HepG2 (cell line): ENCODE measurements at regions not wholly inside any gene's neighbourhood (a gene's known extent, or its start where the extent isn't known, plus 50 kb on each side); places are given as distances from the start of the nearest gene placed in this dataset.

ENCODE experiments used
- ATAC-seq: fragments of 200-7000 bp; cut with Tn5 transposase; 3 replicates; pipeline ENCODE4 v1.9.1; 2020; ENCODE audit warnings: mild to moderate bottlenecking, moderate library complexity
- BruUV-seq: library from RNA; stranded (reverse); fragments of 400-500 nt; replicated peaks from 2 replicates; lab custom pipeline; 2021; lab: Mats Ljungman, UMichigan
- CTCF ChIA-PET: fragments of 300-600 bp; formaldehyde crosslinking; extraction: SDS; loops from one replicate; lab custom pipeline; 2021; ENCODE audit warnings: low total read pairs, inconsistent platforms, low intra/inter-chr PET ratio; lab: Yijun Ruan, JAX
- POLR2A ChIA-PET: fragments of 350-600 bp; sonication (Branson Sonifier 250); formaldehyde crosslinking; loops from one replicate; lab custom pipeline; 2020; ENCODE audit warnings: antibody characterized with exemption, inconsistent platforms; lab: Yijun Ruan, JAX
- DNase-seq: peaks from one replicate; pipeline ENCODE4 v3.0.0-alpha.2; 2015; ENCODE audit warnings: low spot score
- FAIRE-seq: peaks from 3 replicates; lab custom pipeline; 2011; peaks lifted over from hg19 to GRCh38; lab: Jason Lieb, UNC
- H2AFZ ChIP-seq: one replicate; pipeline ENCODE4 v1.6.1; 2011; ENCODE audit warnings: low read length, inconsistent platforms
- H3K27ac ChIP-seq: fragments of 300-600 bp; 3 replicates; pipeline ENCODE4 v1.8.0; 2011; ENCODE audit warnings: mixed run types, mild to moderate bottlenecking, mixed read lengths, low read length, inconsistent platforms; ENCODE audit not compliant: insufficient read depth; ENCODE audit errors: extremely low read length
- H3K27me3 ChIP-seq, 2 experiments: fragments of 200-600 bp in 1 of 2; 2 replicates in 1 of 2; 3 replicates in 1 of 2; pipeline versions ENCODE4 v1.6.0 to v1.8.0; 2011; ENCODE audit warnings: low read length in 2 of 2, mild to moderate bottlenecking in 2 of 2, moderate library complexity in 2 of 2, inconsistent platforms in 1 of 2; ENCODE audit not compliant: insufficient read depth in 2 of 2, control insufficient read depth in 1 of 2
- H3K36me3 ChIP-seq, 2 experiments: fragments of 200-600 bp in 1 of 2; replicated peaks in 1 of 2; 2 replicates in 1 of 2; 3 replicates in 1 of 2; pipeline versions ENCODE4 v1.5.1 to v1.8.0; 2011; ENCODE audit warnings: low read length in 2 of 2, inconsistent platforms in 1 of 2; ENCODE audit not compliant: insufficient read depth in 2 of 2, control insufficient read depth in 1 of 2
- H3K4me1 ChIP-seq: 2 replicates; pipeline ENCODE4 v1.5.1; 2012; ENCODE audit warnings: low read length, inconsistent platforms; ENCODE audit not compliant: insufficient read depth
- H3K4me2 ChIP-seq: 2 replicates; pipeline ENCODE4 v1.6.0; 2011; ENCODE audit warnings: low read depth, low read length, inconsistent platforms
- H3K4me3 ChIP-seq, 3 experiments: fragments of 200-600 bp in 1 of 3; sonication (generic), shearing (Covaris generic) in 1 of 3; replicated peaks in 1 of 3; 2 replicates each; pipeline ENCODE4 v1.5.1; 2011 to 2016; ENCODE audit warnings: low read length in 3 of 3, inconsistent platforms in 2 of 3, low read depth in 2 of 3, mild to moderate bottlenecking in 2 of 3, control low read depth in 1 of 3, mixed read lengths in 1 of 3; ENCODE audit not compliant: insufficient read depth in 1 of 3
- H3K79me2 ChIP-seq: one replicate; pipeline ENCODE4 v1.6.1; 2011; ENCODE audit warnings: low read length, inconsistent platforms; ENCODE audit not compliant: insufficient read depth
- H3K9ac ChIP-seq: 2 replicates; pipeline ENCODE4 v1.6.0; 2011; ENCODE audit warnings: mild to moderate bottlenecking, low read depth, low read length, inconsistent platforms; ENCODE audit not compliant: insufficient read depth
- H3K9me3 ChIP-seq: 2 replicates; pipeline ENCODE4 v1.5.1; 2012; ENCODE audit warnings: mild to moderate bottlenecking, low read length
- H4K20me1 ChIP-seq: 2 replicates; pipeline ENCODE4 v1.6.0; 2011; ENCODE audit warnings: inconsistent platforms, mild to moderate bottlenecking, low read length, moderate library complexity; ENCODE audit not compliant: insufficient read depth
- ARNTL ChIP-seq: sonication (generic); formaldehyde crosslinking; IDR thresholded peaks from 2 replicates; pipeline ENCODE4 v1.4.0; 2020; ENCODE audit warnings: mild to moderate bottlenecking, missing genetic modification reagents
- ASH2L ChIP-seq: fragments of 300-600, 200-600 bp; sonication (generic); IDR thresholded peaks from 2 replicates; pipeline ENCODE4 v1.7.0; 2017; ENCODE audit warnings: low read depth, mild to moderate bottlenecking, moderate library complexity, mixed read lengths, low read length; ENCODE audit not compliant: insufficient read length
- ATRX ChIP-seq: sonication (generic); formaldehyde crosslinking; IDR thresholded peaks from 2 replicates; pipeline ENCODE4 v1.4.0; 2020; ENCODE audit warnings: missing genetic modification reagents, borderline replicate concordance
- CEBPB ChIP-seq: IDR thresholded peaks from 2 replicates; pipeline ENCODE4 v1.6.1; 2011; ENCODE audit warnings: low read depth, low read length, improper control_type of control experiment, borderline replicate concordance
- ETV6 ChIP-seq: sonication (generic); formaldehyde crosslinking; conservative IDR thresholded peaks from 2 replicates; pipeline ENCODE4 v1.4.0; 2020; ENCODE audit warnings: missing genetic modification reagents
- IRX3 ChIP-seq: sonication (generic); formaldehyde crosslinking; IDR thresholded peaks from 2 replicates; pipeline ENCODE4 v1.8.1; 2023; ENCODE audit warnings: mild to moderate bottlenecking, low read depth, missing genetic modification reagents, borderline replicate concordance
- KLF13 ChIP-seq: sonication (generic); formaldehyde crosslinking; IDR thresholded peaks from 2 replicates; pipeline ENCODE4 v1.4.0; 2020; ENCODE audit warnings: mild to moderate bottlenecking, missing genetic modification reagents
- MEIS2 ChIP-seq: sonication (generic); formaldehyde crosslinking; IDR thresholded peaks from 2 replicates; pipeline ENCODE4 v1.9.0; 2021; ENCODE audit warnings: mild to moderate bottlenecking, missing genetic modification reagents
- MTF1 ChIP-seq: sonication (generic); formaldehyde crosslinking; IDR thresholded peaks from 2 replicates; pipeline ENCODE4 v1.5.0; 2020; ENCODE audit warnings: missing genetic modification reagents
- NKX3-1 ChIP-seq: sonication (generic); formaldehyde crosslinking; IDR thresholded peaks from 2 replicates; pipeline ENCODE4 v1.5.0; 2020; ENCODE audit warnings: missing genetic modification reagents
- TBX2 ChIP-seq: sonication (generic); formaldehyde crosslinking; IDR thresholded peaks from 2 replicates; pipeline ENCODE4 v1.5.0; 2020; ENCODE audit warnings: missing genetic modification reagents, mild to moderate bottlenecking, borderline replicate concordance
- TGIF2 ChIP-seq: IDR thresholded peaks from 2 replicates; pipeline ENCODE4 v1.6.1; 2016; ENCODE audit warnings: control low read depth, missing compliant biosample characterization
- ZFP1 ChIP-seq: IDR thresholded peaks from 2 replicates; pipeline ENCODE4 v1.6.1; 2016
- ZNF138 ChIP-seq: sonication (generic); formaldehyde crosslinking; IDR thresholded peaks from 2 replicates; pipeline ENCODE4 v1.5.0; 2020; ENCODE audit warnings: mild to moderate bottlenecking, low read depth, missing genetic modification reagents
- ZNF431 ChIP-seq: sonication (generic); formaldehyde crosslinking; IDR thresholded peaks from 2 replicates; pipeline ENCODE4 v1.9.0; 2022; ENCODE audit warnings: missing genetic modification reagents, low read depth, mild to moderate bottlenecking, borderline replicate concordance
- ZNF569 ChIP-seq: sonication (generic); formaldehyde crosslinking; IDR thresholded peaks from 2 replicates; pipeline ENCODE4 v1.5.0; 2020; ENCODE audit warnings: mild to moderate bottlenecking, missing genetic modification reagents, moderate library complexity, borderline replicate concordance
- ZNF83 ChIP-seq: sonication (generic); formaldehyde crosslinking; IDR thresholded peaks from 2 replicates; pipeline ENCODE4 v1.4.0; 2020; ENCODE audit warnings: missing genetic modification reagents, mild to moderate bottlenecking, borderline replicate concordance
- WGBS: methylation state at CpG from one replicate; pipeline ENCODE4 v1.1.6; 2017; ENCODE audit warnings: low lambda C conversion rate; 5-methylcytosine and 5-hydroxymethylcytosine counted together
- in situ Hi-C: cut with HindIII; loops from 2 replicates; pipeline ENCODE4 v1.10.0; 2017; ENCODE audit warnings: low pct_unique_long_range_greater_than_20kb; ENCODE audit not compliant: extremely low pct_ligation_motif_present
- intact Hi-C: fragments of 100-400 bp; cut with micrococcal nuclease; formaldehyde crosslinking; loops from one replicate; pipeline ENCODE4 v1.10.0; 2022; ENCODE audit not compliant: unreplicated experiment
- TF ChIP-seq, protein P1 (sequence below): sonication (generic); formaldehyde crosslinking; IDR thresholded peaks from 2 replicates; pipeline ENCODE4 v1.4.0; 2020; ENCODE audit warnings: missing genetic modification reagents
- TF ChIP-seq, protein P2 (sequence below): sonication (generic); formaldehyde crosslinking; IDR thresholded peaks from 2 replicates; pipeline ENCODE4 v1.4.0; 2020; ENCODE audit warnings: mild to moderate bottlenecking, low read depth, missing genetic modification reagents

DNA sequence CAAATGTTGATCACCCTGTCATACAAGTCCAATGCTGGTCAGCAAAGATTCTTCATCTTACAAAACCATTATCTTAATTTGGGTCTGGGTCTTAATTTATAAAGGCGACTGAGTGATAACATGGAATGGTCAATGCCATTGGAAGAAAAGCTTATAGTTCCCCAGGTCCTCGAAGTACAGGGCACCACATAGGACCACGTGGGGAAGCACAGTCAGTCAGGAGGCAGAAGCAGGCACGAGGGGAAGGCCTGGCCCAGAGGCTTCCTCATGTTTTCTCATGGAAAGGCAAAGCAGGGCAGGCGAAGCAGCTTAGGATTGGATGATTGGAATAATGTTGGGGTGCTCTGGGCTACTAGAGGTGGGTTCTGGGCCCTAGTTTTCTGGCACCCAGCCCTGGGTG lies 175.7 kb downstream of the FASLG start (continued):
- no peak for TF ChIP-seq IRX3 (CRISPR knock-in tag)
- no peak for TF ChIP-seq NKX3-1
- no peak for TF ChIP-seq ATRX (CRISPR knock-in tag)
- TF ChIP-seq ARNTL (CRISPR knock-in tag), result no peak
- no peak for TF ChIP-seq CEBPB
- no peak for TF ChIP-seq ZNF431 (CRISPR knock-in tag)
- TF ChIP-seq TGIF2, result no peak
- TF ChIP-seq KLF13 (CRISPR knock-in tag), result no peak
- no peak for TF ChIP-seq ZNF83 (CRISPR knock-in tag)
- TF ChIP-seq, protein P1, sequence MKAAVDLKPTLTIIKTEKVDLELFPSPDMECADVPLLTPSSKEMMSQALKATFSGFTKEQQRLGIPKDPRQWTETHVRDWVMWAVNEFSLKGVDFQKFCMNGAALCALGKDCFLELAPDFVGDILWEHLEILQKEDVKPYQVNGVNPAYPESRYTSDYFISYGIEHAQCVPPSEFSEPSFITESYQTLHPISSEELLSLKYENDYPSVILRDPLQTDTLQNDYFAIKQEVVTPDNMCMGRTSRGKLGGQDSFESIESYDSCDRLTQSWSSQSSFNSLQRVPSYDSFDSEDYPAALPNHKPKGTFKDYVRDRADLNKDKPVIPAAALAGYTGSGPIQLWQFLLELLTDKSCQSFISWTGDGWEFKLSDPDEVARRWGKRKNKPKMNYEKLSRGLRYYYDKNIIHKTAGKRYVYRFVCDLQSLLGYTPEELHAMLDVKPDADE, result no peak

DNA sequence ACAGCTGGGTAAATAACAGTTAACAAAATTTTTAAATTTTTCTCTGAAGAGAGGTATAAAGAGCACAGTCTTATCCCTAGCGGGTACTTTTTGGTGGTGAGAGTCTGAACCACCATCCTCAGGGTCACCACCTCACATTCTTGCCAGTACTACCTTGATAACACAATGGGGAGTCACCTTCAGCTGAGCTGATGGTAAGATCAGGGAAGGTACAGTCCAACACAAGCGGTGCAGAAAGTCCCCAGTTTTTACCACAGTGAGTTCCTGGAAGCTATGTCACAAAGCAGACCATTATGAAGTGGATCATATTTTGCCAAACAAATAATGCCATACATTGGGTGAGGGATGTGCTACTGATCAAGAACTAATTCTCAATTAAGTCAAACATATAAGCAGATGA lies 176.9 kb downstream of the FASLG start:
- in situ Hi-C loops (no loop called here), intact Hi-C loops (no loop called here)
- POLR2A ChIA-PET, result no interaction called here

More for the DNA sequence above, 176.9 kb downstream of the FASLG start:
- WGBS, result 0% methylated on average over 2 of the region's 2 CpGs
- H4K20me1 ChIP-seq, result no peaks in the 10 kb centered on the region
- no peak overlapping the region for H3K27ac ChIP-seq
- CTCF ChIA-PET, result no interaction called here
- BruUV-seq, result no TSS peak
- no peaks in the 10 kb centered on the region for H3K79me2 ChIP-seq
- H2AFZ ChIP-seq, result no peak overlapping the region
- no peak overlapping the region for H3K9ac ChIP-seq
- DNase-seq, result no peak
- H3K36me3 ChIP-seq, result no peaks in the 10 kb centered on the region
- ATAC-seq, result no peak
- no peak for FAIRE-seq
- TF ChIP-seq ETV6 (CRISPR knock-in tag), result no peak
- no peak for TF ChIP-seq ZFP1 (CRISPR knock-in tag)
- no peak for TF ChIP-seq ZNF569 (CRISPR knock-in tag)
- TF ChIP-seq ASH2L, result no peak
- TF ChIP-seq TBX2 (CRISPR knock-in tag), result no peak
- no peak for TF ChIP-seq MEIS2
- TF ChIP-seq ZNF138, result no peak
- TF ChIP-seq, protein P2, sequence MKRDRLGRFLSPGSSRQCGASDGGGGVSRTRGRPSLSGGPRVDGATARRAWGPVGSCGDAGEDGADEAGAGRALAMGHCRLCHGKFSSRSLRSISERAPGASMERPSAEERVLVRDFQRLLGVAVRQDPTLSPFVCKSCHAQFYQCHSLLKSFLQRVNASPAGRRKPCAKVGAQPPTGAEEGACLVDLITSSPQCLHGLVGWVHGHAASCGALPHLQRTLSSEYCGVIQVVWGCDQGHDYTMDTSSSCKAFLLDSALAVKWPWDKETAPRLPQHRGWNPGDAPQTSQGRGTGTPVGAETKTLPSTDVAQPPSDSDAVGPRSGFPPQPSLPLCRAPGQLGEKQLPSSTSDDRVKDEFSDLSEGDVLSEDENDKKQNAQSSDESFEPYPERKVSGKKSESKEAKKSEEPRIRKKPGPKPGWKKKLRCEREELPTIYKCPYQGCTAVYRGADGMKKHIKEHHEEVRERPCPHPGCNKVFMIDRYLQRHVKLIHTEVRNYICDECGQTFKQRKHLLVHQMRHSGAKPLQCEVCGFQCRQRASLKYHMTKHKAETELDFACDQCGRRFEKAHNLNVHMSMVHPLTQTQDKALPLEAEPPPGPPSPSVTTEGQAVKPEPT (CRISPR knock-in tag), result no peak
- TF ChIP-seq MTF1 (CRISPR knock-in tag), result no peak
- no peak overlapping the region for H3K4me2 ChIP-seq
- no peaks in the 10 kb centered on the region; a peak in 1 of 5 replicates for H3K27me3 ChIP-seq
- no peaks in the 10 kb centered on the region for H3K4me1 ChIP-seq
- no peak overlapping the region for H3K4me3 ChIP-seq
- H3K9me3 ChIP-seq, result no peaks in the 10 kb centered on the region
